Fibroblast of skin of left biceps (primary cell): ENCODE measurements at regions not wholly inside any gene's neighbourhood (a gene's known extent, or its start where the extent isn't known, plus 50 kb on each side); places are given as distances from the start of the nearest gene placed in this dataset.

Source experiments
- DNase-seq, 2 experiments: peaks; one replicate each; pipeline ENCODE4 v3.0.0-alpha.2; 2013; ENCODE audit warnings: low read depth in 2 of 2

- DNase-seq = no peak
These were observed 114.8 kb upstream of the ANKH start for GRCh38 chr5:14986413-14986812.

- DNase-seq = no peak
These were observed 112.3 kb upstream of the ANKH start for GRCh38 chr5:14983666-14984441.

- no peak for DNase-seq
These were observed 109.1 kb upstream of the ANKH start for GRCh38 chr5:14980698-14981097.

- DNase-seq = no peak
These were observed 105.6 kb upstream of the ANKH start for GRCh38 chr5:14977058-14977685.

- DNase-seq = no peak
These were observed 104.9 kb upstream of the ANKH start for GRCh38 chr5:14976486-14976885.

GRCh38 chr5:14971873-14972272 is 100.3 kb upstream of the ANKH start:
- no peak for DNase-seq

GRCh38 chr5:14968796-14969195 is 97.2 kb upstream of the ANKH start:
- DNase-seq = no peak

- DNase-seq = no peak
These were observed 95.6 kb upstream of the ANKH start for GRCh38 chr5:14967166-14967565.

- no peak for DNase-seq
These were observed 94.2 kb upstream of the ANKH start for GRCh38 chr5:14965815-14966214.

GRCh38 chr5:14962604-14963003 is 91.0 kb upstream of the ANKH start:
- no peak for DNase-seq

GRCh38 chr5:14960120-14960462 is 88.5 kb upstream of the ANKH start:
- no peak for DNase-seq

- DNase-seq = no peak
These were observed 88.0 kb upstream of the ANKH start for GRCh38 chr5:14959399-14960119.

- DNase-seq = no peak
These were observed 86.6 kb upstream of the ANKH start for GRCh38 chr5:14958188-14958587.

- DNase-seq = no peak
These were observed 85.0 kb upstream of the ANKH start for GRCh38 chr5:14956423-14957046.

- DNase-seq = no peak
These were observed 83.2 kb upstream of the ANKH start for GRCh38 chr5:14954616-14955343.

GRCh38 chr5:14954216-14954615 is 82.6 kb upstream of the ANKH start:
- DNase-seq = no peak

GRCh38 chr5:14953075-14953607 is 81.6 kb upstream of the ANKH start:
- DNase-seq = no peak

GRCh38 chr5:14948383-14948782 is 76.8 kb upstream of the ANKH start:
- no peak for DNase-seq

- no peak for DNase-seq
These were observed 75.4 kb upstream of the ANKH start for GRCh38 chr5:14946815-14947620.

- no peak for DNase-seq
These were observed 73.9 kb upstream of the ANKH start for GRCh38 chr5:14945450-14945849.

- DNase-seq = no peak
These were observed 73.4 kb upstream of the ANKH start for GRCh38 chr5:14944996-14945395.
